NCI-H1105 (cell line): ENCODE measurements at regions not wholly inside any gene's neighbourhood (a gene's known extent, or its start where the extent isn't known, plus 50 kb on each side); places are given as distances from the start of the nearest gene placed in this dataset.

ENCODE experiments used
- DNase-seq: peaks from one replicate; lab custom pipeline; 2025; lab: John Stamatoyannopoulos, UW

GRCh38 chr4:111601671-111602070, 543.6 kb upstream of the FAM241A start:
- no peak for DNase-seq

- no peak for DNase-seq
These were observed 542.4 kb upstream of the FAM241A start for GRCh38 chr4:111602848-111603247.

- no peak for DNase-seq
These were observed 540.1 kb upstream of the FAM241A start for GRCh38 chr4:111605111-111605510.

GRCh38 chr4:111610681-111611080, 534.6 kb upstream of the FAM241A start:
- DNase-seq, result no peak

GRCh38 chr4:111618908-111619307, 526.3 kb upstream of the FAM241A start:
- DNase-seq, result no peak

GRCh38 chr4:111628437-111628836, 516.8 kb upstream of the FAM241A start:
- DNase-seq, result no peak

- no peak for DNase-seq
These were observed 514.5 kb upstream of the FAM241A start for GRCh38 chr4:111630705-111631104.

- no peak for DNase-seq
These were observed 513.8 kb upstream of the FAM241A start for GRCh38 chr4:111631215-111631999.

- no peak for DNase-seq
These were observed 512.6 kb upstream of the FAM241A start for GRCh38 chr4:111632641-111633151.

- DNase-seq, result peak; percentile 9
These were observed 511.5 kb upstream of the FAM241A start for GRCh38 chr4:111633663-111634266.

GRCh38 chr4:111635646-111636045, 509.6 kb upstream of the FAM241A start:
- no peak for DNase-seq

- DNase-seq, result no peak
These were observed 508.2 kb upstream of the FAM241A start for GRCh38 chr4:111636961-111637585.

- no peak for DNase-seq
These were observed 506.0 kb upstream of the FAM241A start for GRCh38 chr4:111639120-111639690.

GRCh38 chr4:111639876-111640275, 505.4 kb upstream of the FAM241A start:
- DNase-seq, result no peak

- DNase-seq, result peak; percentile 56
These were observed 503.3 kb upstream of the FAM241A start for GRCh38 chr4:111641813-111642579.

- no peak for DNase-seq
These were observed 497.2 kb upstream of the FAM241A start for GRCh38 chr4:111648056-111648455.

GRCh38 chr4:111649308-111649707, 495.9 kb upstream of the FAM241A start:
- no peak for DNase-seq

- no peak for DNase-seq
These were observed 495.1 kb upstream of the FAM241A start for GRCh38 chr4:111650146-111650545.

GRCh38 chr4:111650674-111651086, 494.6 kb upstream of the FAM241A start:
- DNase-seq, result no peak

GRCh38 chr4:111652236-111652635, 493.0 kb upstream of the FAM241A start:
- DNase-seq, result no peak

GRCh38 chr4:111652986-111653385, 492.3 kb upstream of the FAM241A start:
- no peak for DNase-seq

GRCh38 chr4:111662496-111662895, 482.8 kb upstream of the FAM241A start:
- DNase-seq, result no peak
